HEK293 (cell line): ENCODE measurements at regions not wholly inside any gene's neighbourhood (a gene's known extent, or its start where the extent isn't known, plus 50 kb on each side); places are given as distances from the start of the nearest gene placed in this dataset.

ENCODE experiments used
- CTCF ChIA-PET: fragments of 350-600 bp; formaldehyde crosslinking; extraction: SDS; loops from one replicate; lab custom pipeline; 2021; ENCODE audit warnings: antibody characterized with exemption; lab: Yijun Ruan, JAX
- POLR2A ChIA-PET: fragments of 300-600 bp; formaldehyde crosslinking; extraction: SDS; loops from one replicate; lab custom pipeline; 2020; ENCODE audit warnings: antibody characterized with exemption, inconsistent platforms; lab: Yijun Ruan, JAX
- H3K27ac ChIP-seq: fragments of 200-500 bp; sonication (Bioruptor generic); 2 replicates; pipeline ENCODE4 v1.5.1; 2014; ENCODE audit warnings: low read depth, low read length, control low read depth, inconsistent platforms; ENCODE audit errors: extremely low read depth
- H3K36me3 ChIP-seq, 2 experiments: fragments of 200-500 bp in 1 of 2; sonication (Bioruptor generic) in 1 of 2; 1 replicate in 1 of 2; 2 replicates in 1 of 2; pipeline ENCODE4 v1.5.1; 2014 to 2017; ENCODE audit warnings: inconsistent platforms in 2 of 2, low read length in 2 of 2; ENCODE audit not compliant: control insufficient read depth in 2 of 2, insufficient read depth in 1 of 2
- H3K4me1 ChIP-seq: fragments of 200-500 bp; sonication (Bioruptor generic); 2 replicates; pipeline ENCODE4 v1.5.1; 2014; ENCODE audit warnings: mild to moderate bottlenecking, low read length, inconsistent platforms; ENCODE audit not compliant: control insufficient read depth, insufficient read depth
- H3K4me3 ChIP-seq: 2 replicates; pipeline ENCODE4 v1.5.1; 2011; ENCODE audit warnings: low read depth, mild to moderate bottlenecking, control low read depth, low read length, moderate library complexity
- H3K9me3 ChIP-seq: fragments of 200-500 bp; sonication (Bioruptor generic); 2 replicates; pipeline ENCODE4 v1.5.1; 2014; ENCODE audit warnings: low read depth, low read length, inconsistent platforms; ENCODE audit not compliant: control insufficient read depth, insufficient read depth
- HOXA7 ChIP-seq: sonication (generic); formaldehyde crosslinking; IDR thresholded peaks from 2 replicates; pipeline ENCODE4 v1.8.1; 2022; ENCODE audit warnings: missing genetic modification reagents, borderline replicate concordance
- KLF9 ChIP-seq: fragments of 450-650 bp; formaldehyde crosslinking; IDR thresholded peaks from 2 replicates; pipeline ENCODE4 v1.5.1; 2016; ENCODE audit warnings: missing biosample characterization, missing genetic modification characterization, low read depth
- ZBTB1 ChIP-seq: fragments of 450-650 bp; formaldehyde crosslinking; IDR thresholded peaks from 2 replicates; pipeline ENCODE4 v1.5.1; 2016; ENCODE audit warnings: missing biosample characterization, missing genetic modification characterization
- ZBTB7A ChIP-seq: fragments of 450-650 bp; formaldehyde crosslinking; IDR thresholded peaks from 2 replicates; pipeline ENCODE4 v1.5.1; 2016; ENCODE audit warnings: low read depth, missing biosample characterization, missing genetic modification characterization
- ZFP41 ChIP-seq: fragments of 450-650 bp; formaldehyde crosslinking; IDR thresholded peaks from 2 replicates; pipeline ENCODE4 v1.5.1; 2016; ENCODE audit warnings: missing biosample characterization, missing genetic modification characterization, borderline replicate concordance
- ZNF211 ChIP-seq: fragments of 450-650 bp; formaldehyde crosslinking; IDR thresholded peaks from 2 replicates; pipeline ENCODE4 v1.5.1; 2016; ENCODE audit warnings: low read depth, missing biosample characterization, missing genetic modification characterization
- ZNF274 ChIP-seq, 2 experiments: fragments of 200-500 bp in 1 of 2; fragments of 450-650 bp in 1 of 2; sonication (Bioruptor generic) in 1 of 2; formaldehyde crosslinking in 1 of 2; IDR thresholded peaks; 2 replicates each; pipeline versions ENCODE4 v1.5.1 to v1.6.1; 2014 to 2016; ENCODE audit warnings: borderline replicate concordance in 1 of 2, inconsistent platforms in 1 of 2, low read length in 1 of 2, missing biosample characterization in 1 of 2, missing genetic modification characterization in 1 of 2
- ZNF302 ChIP-seq: fragments of 450-650 bp; formaldehyde crosslinking; IDR thresholded peaks from 2 replicates; pipeline ENCODE4 v1.5.1; 2016; ENCODE audit warnings: missing biosample characterization, missing genetic modification characterization, low read depth
- ZNF324 ChIP-seq: fragments of 450-650 bp; formaldehyde crosslinking; IDR thresholded peaks from 2 replicates; pipeline ENCODE4 v1.5.1; 2016; ENCODE audit warnings: missing biosample characterization, missing genetic modification characterization
- ZNF530 ChIP-seq: fragments of 450-650 bp; formaldehyde crosslinking; IDR thresholded peaks from 2 replicates; pipeline ENCODE4 v1.5.1; 2016; ENCODE audit warnings: low read depth, missing biosample characterization, missing genetic modification characterization
- ZNF560 ChIP-seq: fragments of 450-650 bp; formaldehyde crosslinking; IDR thresholded peaks from 2 replicates; pipeline ENCODE4 v1.5.1; 2017; ENCODE audit warnings: missing biosample characterization, missing genetic modification characterization, borderline replicate concordance
- ZNF561 ChIP-seq: fragments of 450-650 bp; IDR thresholded peaks from 2 replicates; pipeline ENCODE4 v1.5.1; 2018; ENCODE audit warnings: missing biosample characterization, missing genetic modification characterization, borderline replicate concordance
- TF ChIP-seq, protein P1 (sequence below): fragments of 450-650 bp; formaldehyde crosslinking; IDR thresholded peaks from 2 replicates; pipeline ENCODE4 v1.5.1; 2016; ENCODE audit warnings: missing biosample characterization, missing genetic modification characterization, low read depth
- TF ChIP-seq, protein P2 (sequence below): fragments of 450-650 bp; formaldehyde crosslinking; conservative IDR thresholded peaks from 2 replicates; pipeline ENCODE4 v1.5.1; 2016; ENCODE audit warnings: low read depth, missing biosample characterization, missing genetic modification characterization
- TF ChIP-seq, protein P3 (sequence below): fragments of 450-650 bp; formaldehyde crosslinking; IDR thresholded peaks from 2 replicates; pipeline ENCODE4 v1.5.1; 2016; ENCODE audit warnings: missing biosample characterization, missing genetic modification characterization
- TF ChIP-seq, protein P4 (sequence below): fragments of 450-650 bp; formaldehyde crosslinking; IDR thresholded peaks from 2 replicates; pipeline ENCODE4 v1.5.1; 2016; ENCODE audit warnings: missing biosample characterization, missing genetic modification characterization
- TF ChIP-seq, protein P5 (sequence below): fragments of 450-650 bp; formaldehyde crosslinking; IDR thresholded peaks from 2 replicates; pipeline ENCODE4 v1.5.1; 2016; ENCODE audit warnings: missing biosample characterization, missing genetic modification characterization, borderline replicate concordance

DNA sequence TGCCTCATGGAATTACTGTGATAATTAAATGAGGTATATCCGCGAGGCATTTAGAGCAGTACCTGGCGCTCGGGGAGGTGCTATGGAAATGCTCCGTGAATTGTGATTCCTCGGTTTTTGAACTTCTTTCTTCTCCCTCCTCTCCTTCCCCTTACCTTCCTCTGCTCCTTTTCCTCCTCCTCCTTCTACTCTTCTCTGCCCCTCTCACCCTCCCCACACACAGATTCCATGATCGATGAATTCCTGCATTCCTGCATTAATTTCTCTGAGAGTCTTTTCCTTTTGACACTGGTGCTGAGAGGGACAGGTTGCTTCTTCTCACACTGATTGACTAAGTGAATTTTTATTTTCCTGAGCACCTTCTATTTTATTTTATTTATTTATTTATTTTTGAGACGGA is 101.2 kb upstream of the RGMA start:
- Histone ChIP-seq H3K4me1 (no peaks in the 10 kb centered on the region), H3K9me3 (no peaks in the 10 kb centered on the region), H3K36me3 (no peaks in the 10 kb centered on the region)
- ChIA-PET POLR2A (no interaction called here), CTCF (no interaction called here)
- TF ChIP-seq, protein P1, sequence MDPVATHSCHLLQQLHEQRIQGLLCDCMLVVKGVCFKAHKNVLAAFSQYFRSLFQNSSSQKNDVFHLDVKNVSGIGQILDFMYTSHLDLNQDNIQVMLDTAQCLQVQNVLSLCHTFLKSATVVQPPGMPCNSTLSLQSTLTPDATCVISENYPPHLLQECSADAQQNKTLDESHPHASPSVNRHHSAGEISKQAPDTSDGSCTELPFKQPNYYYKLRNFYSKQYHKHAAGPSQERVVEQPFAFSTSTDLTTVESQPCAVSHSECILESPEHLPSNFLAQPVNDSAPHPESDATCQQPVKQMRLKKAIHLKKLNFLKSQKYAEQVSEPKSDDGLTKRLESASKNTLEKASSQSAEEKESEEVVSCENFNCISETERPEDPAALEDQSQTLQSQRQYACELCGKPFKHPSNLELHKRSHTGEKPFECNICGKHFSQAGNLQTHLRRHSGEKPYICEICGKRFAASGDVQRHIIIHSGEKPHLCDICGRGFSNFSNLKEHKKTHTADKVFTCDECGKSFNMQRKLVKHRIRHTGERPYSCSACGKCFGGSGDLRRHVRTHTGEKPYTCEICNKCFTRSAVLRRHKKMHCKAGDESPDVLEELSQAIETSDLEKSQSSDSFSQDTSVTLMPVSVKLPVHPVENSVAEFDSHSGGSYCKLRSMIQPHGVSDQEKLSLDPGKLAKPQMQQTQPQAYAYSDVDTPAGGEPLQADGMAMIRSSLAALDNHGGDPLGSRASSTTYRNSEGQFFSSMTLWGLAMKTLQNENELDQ (tag by site-specific recombination) = no peak
- no peak for TF ChIP-seq KLF9 (tag by site-specific recombination)
- no peak for TF ChIP-seq ZFP41 (tag by site-specific recombination)
- no peak for TF ChIP-seq ZNF211 (tag by site-specific recombination)
- TF ChIP-seq ZNF324 = no peak
- TF ChIP-seq ZBTB1 = no peak
- TF ChIP-seq ZNF560 (tag by site-specific recombination) = no peak
- no peak for TF ChIP-seq ZNF561 (tag by site-specific recombination)
- no peak for TF ChIP-seq HOXA7
- TF ChIP-seq, protein P2, sequence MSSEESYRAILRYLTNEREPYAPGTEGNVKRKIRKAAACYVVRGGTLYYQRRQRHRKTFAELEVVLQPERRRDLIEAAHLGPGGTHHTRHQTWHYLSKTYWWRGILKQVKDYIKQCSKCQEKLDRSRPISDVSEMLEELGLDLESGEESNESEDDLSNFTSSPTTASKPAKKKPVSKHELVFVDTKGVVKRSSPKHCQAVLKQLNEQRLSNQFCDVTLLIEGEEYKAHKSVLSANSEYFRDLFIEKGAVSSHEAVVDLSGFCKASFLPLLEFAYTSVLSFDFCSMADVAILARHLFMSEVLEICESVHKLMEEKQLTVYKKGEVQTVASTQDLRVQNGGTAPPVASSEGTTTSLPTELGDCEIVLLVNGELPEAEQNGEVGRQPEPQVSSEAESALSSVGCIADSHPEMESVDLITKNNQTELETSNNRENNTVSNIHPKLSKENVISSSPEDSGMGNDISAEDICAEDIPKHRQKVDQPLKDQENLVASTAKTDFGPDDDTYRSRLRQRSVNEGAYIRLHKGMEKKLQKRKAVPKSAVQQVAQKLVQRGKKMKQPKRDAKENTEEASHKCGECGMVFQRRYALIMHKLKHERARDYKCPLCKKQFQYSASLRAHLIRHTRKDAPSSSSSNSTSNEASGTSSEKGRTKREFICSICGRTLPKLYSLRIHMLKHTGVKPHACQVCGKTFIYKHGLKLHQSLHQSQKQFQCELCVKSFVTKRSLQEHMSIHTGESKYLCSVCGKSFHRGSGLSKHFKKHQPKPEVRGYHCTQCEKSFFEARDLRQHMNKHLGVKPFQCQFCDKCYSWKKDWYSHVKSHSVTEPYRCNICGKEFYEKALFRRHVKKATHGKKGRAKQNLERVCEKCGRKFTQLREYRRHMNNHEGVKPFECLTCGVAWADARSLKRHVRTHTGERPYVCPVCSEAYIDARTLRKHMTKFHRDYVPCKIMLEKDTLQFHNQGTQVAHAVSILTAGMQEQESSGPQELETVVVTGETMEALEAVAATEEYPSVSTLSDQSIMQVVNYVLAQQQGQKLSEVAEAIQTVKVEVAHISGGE (tag by site-specific recombination) = no peak
- TF ChIP-seq ZNF274 (IDR thresholded peaks at IDR 0.05; ENCODE audit: low read length) = no peak
- no peak for TF ChIP-seq ZNF274 (tag by site-specific recombination; IDR thresholded peaks at IDR 0.05; ENCODE audit: borderline replicate concordance)
- no peak for TF ChIP-seq ZNF530 (tag by site-specific recombination)
- TF ChIP-seq, protein P3, sequence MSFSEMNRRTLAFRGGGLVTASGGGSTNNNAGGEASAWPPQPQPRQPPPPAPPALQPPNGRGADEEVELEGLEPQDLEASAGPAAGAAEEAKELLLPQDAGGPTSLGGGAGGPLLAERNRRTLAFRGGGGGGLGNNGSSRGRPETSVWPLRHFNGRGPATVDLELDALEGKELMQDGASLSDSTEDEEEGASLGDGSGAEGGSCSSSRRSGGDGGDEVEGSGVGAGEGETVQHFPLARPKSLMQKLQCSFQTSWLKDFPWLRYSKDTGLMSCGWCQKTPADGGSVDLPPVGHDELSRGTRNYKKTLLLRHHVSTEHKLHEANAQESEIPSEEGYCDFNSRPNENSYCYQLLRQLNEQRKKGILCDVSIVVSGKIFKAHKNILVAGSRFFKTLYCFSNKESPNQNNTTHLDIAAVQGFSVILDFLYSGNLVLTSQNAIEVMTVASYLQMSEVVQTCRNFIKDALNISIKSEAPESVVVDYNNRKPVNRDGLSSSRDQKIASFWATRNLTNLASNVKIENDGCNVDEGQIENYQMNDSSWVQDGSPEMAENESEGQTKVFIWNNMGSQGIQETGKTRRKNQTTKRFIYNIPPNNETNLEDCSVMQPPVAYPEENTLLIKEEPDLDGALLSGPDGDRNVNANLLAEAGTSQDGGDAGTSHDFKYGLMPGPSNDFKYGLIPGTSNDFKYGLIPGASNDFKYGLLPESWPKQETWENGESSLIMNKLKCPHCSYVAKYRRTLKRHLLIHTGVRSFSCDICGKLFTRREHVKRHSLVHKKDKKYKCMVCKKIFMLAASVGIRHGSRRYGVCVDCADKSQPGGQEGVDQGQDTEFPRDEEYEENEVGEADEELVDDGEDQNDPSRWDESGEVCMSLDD (tag by site-specific recombination) = no peak
- TF ChIP-seq, protein P4, sequence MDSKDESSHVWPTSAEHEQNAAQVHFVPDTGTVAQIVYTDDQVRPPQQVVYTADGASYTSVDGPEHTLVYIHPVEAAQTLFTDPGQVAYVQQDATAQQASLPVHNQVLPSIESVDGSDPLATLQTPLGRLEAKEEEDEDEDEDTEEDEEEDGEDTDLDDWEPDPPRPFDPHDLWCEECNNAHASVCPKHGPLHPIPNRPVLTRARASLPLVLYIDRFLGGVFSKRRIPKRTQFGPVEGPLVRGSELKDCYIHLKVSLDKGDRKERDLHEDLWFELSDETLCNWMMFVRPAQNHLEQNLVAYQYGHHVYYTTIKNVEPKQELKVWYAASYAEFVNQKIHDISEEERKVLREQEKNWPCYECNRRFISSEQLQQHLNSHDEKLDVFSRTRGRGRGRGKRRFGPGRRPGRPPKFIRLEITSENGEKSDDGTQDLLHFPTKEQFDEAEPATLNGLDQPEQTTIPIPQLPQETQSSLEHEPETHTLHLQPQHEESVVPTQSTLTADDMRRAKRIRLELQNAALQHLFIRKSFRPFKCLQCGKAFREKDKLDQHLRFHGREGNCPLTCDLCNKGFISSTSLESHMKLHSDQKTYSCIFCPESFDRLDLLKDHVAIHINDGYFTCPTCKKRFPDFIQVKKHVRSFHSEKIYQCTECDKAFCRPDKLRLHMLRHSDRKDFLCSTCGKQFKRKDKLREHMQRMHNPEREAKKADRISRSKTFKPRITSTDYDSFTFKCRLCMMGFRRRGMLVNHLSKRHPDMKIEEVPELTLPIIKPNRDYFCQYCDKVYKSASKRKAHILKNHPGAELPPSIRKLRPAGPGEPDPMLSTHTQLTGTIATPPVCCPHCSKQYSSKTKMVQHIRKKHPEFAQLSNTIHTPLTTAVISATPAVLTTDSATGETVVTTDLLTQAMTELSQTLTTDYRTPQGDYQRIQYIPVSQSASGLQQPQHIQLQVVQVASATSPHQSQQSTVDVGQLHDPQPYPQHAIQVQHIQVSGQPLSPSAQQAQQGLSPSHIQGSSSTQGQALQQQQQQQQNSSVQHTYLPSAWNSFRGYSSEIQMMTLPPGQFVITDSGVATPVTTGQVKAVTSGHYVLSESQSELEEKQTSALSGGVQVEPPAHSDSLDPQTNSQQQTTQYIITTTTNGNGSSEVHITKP = no peak
- TF ChIP-seq ZNF302 (tag by site-specific recombination) = no peak
- no peak for TF ChIP-seq ZBTB7A (tag by site-specific recombination)
- TF ChIP-seq, protein P5, sequence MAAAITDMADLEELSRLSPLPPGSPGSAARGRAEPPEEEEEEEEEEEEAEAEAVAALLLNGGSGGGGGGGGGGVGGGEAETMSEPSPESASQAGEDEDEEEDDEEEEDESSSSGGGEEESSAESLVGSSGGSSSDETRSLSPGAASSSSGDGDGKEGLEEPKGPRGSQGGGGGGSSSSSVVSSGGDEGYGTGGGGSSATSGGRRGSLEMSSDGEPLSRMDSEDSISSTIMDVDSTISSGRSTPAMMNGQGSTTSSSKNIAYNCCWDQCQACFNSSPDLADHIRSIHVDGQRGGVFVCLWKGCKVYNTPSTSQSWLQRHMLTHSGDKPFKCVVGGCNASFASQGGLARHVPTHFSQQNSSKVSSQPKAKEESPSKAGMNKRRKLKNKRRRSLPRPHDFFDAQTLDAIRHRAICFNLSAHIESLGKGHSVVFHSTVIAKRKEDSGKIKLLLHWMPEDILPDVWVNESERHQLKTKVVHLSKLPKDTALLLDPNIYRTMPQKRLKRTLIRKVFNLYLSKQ (tag by site-specific recombination) = no peak
- TF ChIP-seq, all 188 proteins: peak for 0
- H3K27ac ChIP-seq = no peak overlapping the region
- H3K4me3 ChIP-seq = no peak overlapping the region
